ENCODE measurements at regions not wholly inside any gene's neighbourhood (a gene's known extent, or its start where the extent isn't known, plus 50 kb on each side); places are given as distances from the start of the nearest gene placed in this dataset.

DNA sequence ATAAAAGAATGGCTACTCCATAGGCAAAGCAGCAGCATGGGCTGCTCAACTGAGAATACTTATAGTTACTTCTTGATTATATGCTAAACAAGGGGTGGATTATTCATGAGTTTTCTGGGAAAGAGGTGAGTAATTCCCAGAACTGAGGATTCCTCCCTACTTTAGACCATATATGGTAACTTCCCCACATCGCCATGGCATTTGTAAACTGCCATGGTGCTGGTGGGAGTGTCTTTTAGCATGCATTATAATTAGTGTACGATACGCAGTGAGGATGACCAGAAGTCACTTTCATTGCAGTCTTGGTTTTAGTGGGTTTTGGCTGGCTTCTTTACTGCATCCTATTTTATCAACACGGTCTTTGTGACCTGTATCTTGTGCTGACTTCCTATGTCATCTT lies 141.5 kb downstream of the MAGEB17 start:
- TF ChIP-seq, protein P1, sequence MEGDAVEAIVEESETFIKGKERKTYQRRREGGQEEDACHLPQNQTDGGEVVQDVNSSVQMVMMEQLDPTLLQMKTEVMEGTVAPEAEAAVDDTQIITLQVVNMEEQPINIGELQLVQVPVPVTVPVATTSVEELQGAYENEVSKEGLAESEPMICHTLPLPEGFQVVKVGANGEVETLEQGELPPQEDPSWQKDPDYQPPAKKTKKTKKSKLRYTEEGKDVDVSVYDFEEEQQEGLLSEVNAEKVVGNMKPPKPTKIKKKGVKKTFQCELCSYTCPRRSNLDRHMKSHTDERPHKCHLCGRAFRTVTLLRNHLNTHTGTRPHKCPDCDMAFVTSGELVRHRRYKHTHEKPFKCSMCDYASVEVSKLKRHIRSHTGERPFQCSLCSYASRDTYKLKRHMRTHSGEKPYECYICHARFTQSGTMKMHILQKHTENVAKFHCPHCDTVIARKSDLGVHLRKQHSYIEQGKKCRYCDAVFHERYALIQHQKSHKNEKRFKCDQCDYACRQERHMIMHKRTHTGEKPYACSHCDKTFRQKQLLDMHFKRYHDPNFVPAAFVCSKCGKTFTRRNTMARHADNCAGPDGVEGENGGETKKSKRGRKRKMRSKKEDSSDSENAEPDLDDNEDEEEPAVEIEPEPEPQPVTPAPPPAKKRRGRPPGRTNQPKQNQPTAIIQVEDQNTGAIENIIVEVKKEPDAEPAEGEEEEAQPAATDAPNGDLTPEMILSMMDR (IDR thresholded peaks at IDR 0.05; ENCODE audit: low read length) = no peak
- TF ChIP-seq EZH2 (optimal IDR thresholded peaks at IDR 0.05; ENCODE audit: low read depth, low read length) = no peak
